ENCODE measurements at regions not wholly inside any gene's neighbourhood (a gene's known extent, or its start where the extent isn't known, plus 50 kb on each side); places are given as distances from the start of the nearest gene placed in this dataset.

DNA sequence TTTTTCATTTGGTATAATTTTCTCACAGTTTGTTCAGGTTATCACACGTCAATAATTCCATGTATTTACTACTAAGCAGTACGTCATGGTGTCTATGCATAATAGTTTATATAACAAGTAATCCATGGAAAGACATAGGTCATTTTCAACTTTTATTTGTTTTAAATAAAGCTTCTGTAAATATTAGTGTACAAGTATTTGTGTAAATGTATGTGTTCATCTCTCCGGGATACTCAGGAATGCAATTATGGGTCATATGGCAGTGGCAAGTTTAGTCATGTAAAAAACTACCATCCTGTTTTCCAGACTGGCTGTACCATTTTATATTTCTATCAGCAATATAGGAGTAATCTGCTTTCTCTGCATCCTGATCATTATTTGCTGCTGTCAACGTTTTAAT lies 231.1 kb upstream of the ZNF804A start:
- no peak overlapping the region for H3K27ac ChIP-seq (ENCODE audit: low read depth, low read length)
- H3K79me2 ChIP-seq (ENCODE audit: insufficient read depth, low read length), result no peaks in the 10 kb centered on the region

More for the DNA sequence above, 231.1 kb upstream of the ZNF804A start:
- CTCF ChIA-PET, result no interaction called here
- Histone ChIP-seq H3K36me3 (ENCODE audit: control insufficient read depth in 1 of 2, insufficient read depth in 2 of 2, low read length in 2 of 2) (no peaks in the 10 kb centered on the region), H3K4me3 (replicated peaks in 1 of 2; ENCODE audit: low read depth in 1 of 2, low read length in 2 of 2) (no peak overlapping the region), H3K4me1 (ENCODE audit: control insufficient read depth in 1 of 2, insufficient read depth in 2 of 2, low read length in 2 of 2) (no peaks in the 10 kb centered on the region), H3K9me2 (ENCODE audit: insufficient read depth) (no peaks in the 10 kb centered on the region), H3K27me3 (ENCODE audit: insufficient read depth, low read length) (no peaks in the 10 kb centered on the region), H3K9me3 (ENCODE audit: control insufficient read depth in 1 of 2, insufficient read depth in 1 of 2, low read depth in 1 of 2, low read length in 2 of 2) (no peaks in the 10 kb centered on the region), H3K4me2 (ENCODE audit: low read length) (no peak overlapping the region), H4K20me1 (ENCODE audit: insufficient read depth) (no peaks in the 10 kb centered on the region), H3K9ac (ENCODE audit: low read length) (no peak overlapping the region), H2AFZ (ENCODE audit: low read depth, low read length, poor library complexity, severe bottlenecking) (no peak overlapping the region)
- no TSS peak for BruUV-seq (replicated peaks)
- intact Hi-C loops (cut with micrococcal nuclease), result no loop called here
- no peak for DNase-seq (ENCODE audit: low read depth, low spot score)
- ATAC-seq, result no peak
- RAD21 ChIA-PET (ENCODE audit: low non-redundant PET in 1 of 2, low total read pairs in 2 of 2, uncharacterized antibody in 2 of 2, unreplicated experiment in 2 of 2), result no interaction called here
- TF ChIP-seq SP1 (IDR thresholded peaks at IDR 0.05; ENCODE audit: low read depth), result no peak
- TF ChIP-seq EGR1 (IDR thresholded peaks at IDR 0.05; ENCODE audit: low read depth), result no peak
- no peak for TF ChIP-seq SIN3A (IDR thresholded peaks at IDR 0.05; ENCODE audit: low read depth)
- TF ChIP-seq, protein P1, sequence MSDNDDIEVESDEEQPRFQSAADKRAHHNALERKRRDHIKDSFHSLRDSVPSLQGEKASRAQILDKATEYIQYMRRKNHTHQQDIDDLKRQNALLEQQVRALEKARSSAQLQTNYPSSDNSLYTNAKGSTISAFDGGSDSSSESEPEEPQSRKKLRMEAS (IDR thresholded peaks at IDR 0.05), result no peak
- no peak for TF ChIP-seq CEBPB (IDR thresholded peaks at IDR 0.05; ENCODE audit: low read depth)
- no peak for TF ChIP-seq FOSL1 (IDR thresholded peaks at IDR 0.05; ENCODE audit: low read depth)
- no peak for TF ChIP-seq POLR2A (IDR thresholded peaks at IDR 0.05; ENCODE audit: borderline replicate concordance, extremely low read depth, insufficient read depth, insufficient read length)
- TF ChIP-seq RAD21 (IDR thresholded peaks at IDR 0.05; ENCODE audit: low read depth), result no peak
- no peak for TF ChIP-seq YY1 (IDR thresholded peaks at IDR 0.05; ENCODE audit: extremely low read depth, insufficient replicate concordance, low read depth, low read length)
- TF ChIP-seq, protein P2, sequence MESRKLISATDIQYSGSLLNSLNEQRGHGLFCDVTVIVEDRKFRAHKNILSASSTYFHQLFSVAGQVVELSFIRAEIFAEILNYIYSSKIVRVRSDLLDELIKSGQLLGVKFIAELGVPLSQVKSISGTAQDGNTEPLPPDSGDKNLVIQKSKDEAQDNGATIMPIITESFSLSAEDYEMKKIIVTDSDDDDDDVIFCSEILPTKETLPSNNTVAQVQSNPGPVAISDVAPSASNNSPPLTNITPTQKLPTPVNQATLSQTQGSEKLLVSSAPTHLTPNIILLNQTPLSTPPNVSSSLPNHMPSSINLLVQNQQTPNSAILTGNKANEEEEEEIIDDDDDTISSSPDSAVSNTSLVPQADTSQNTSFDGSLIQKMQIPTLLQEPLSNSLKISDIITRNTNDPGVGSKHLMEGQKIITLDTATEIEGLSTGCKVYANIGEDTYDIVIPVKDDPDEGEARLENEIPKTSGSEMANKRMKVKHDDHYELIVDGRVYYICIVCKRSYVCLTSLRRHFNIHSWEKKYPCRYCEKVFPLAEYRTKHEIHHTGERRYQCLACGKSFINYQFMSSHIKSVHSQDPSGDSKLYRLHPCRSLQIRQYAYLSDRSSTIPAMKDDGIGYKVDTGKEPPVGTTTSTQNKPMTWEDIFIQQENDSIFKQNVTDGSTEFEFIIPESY (IDR thresholded peaks at IDR 0.05; ENCODE audit: extremely low read depth, insufficient replicate concordance, low read length), result no peak
- TF ChIP-seq, protein P3, sequence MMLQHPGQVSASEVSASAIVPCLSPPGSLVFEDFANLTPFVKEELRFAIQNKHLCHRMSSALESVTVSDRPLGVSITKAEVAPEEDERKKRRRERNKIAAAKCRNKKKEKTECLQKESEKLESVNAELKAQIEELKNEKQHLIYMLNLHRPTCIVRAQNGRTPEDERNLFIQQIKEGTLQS (IDR thresholded peaks at IDR 0.05), result no peak
- no peak for TF ChIP-seq EZH2phosphoT487 (IDR thresholded peaks at IDR 0.05; ENCODE audit: borderline replicate concordance)
- no peak for TF ChIP-seq POLR2AphosphoS5 (IDR thresholded peaks at IDR 0.05; ENCODE audit: low read depth, low read length)
- TF ChIP-seq ZFX (IDR thresholded peaks at IDR 0.05), result no peak
- TF ChIP-seq ELF1 (IDR thresholded peaks at IDR 0.05; ENCODE audit: borderline replicate concordance, low read depth), result no peak
- TF ChIP-seq CBX3 (IDR thresholded peaks at IDR 0.05; ENCODE audit: low read depth), result no peak
- no peak for TF ChIP-seq SRF (IDR thresholded peaks at IDR 0.05; ENCODE audit: low read depth)
- TF ChIP-seq ZNF274 (IDR thresholded peaks at IDR 0.05; ENCODE audit: low read depth, low read length), result no peak
- POLR2A ChIA-PET, result no interaction called here
